Heart left ventricle (tissue), 16 donors: ENCODE measurements at regions not wholly inside any gene's neighbourhood (a gene's known extent, or its start where the extent isn't known, plus 50 kb on each side); places are given as distances from the start of the nearest gene placed in this dataset.
A peak's percentile ranks its signal among the peaks of the same experiment; 100 is the strongest.
"Not testable (repeated sequence)": the region's sequence is repeated elsewhere in the genome, so short reads cannot be mapped to it uniquely, and the experiment has no call there.

ENCODE experiments used
- ATAC-seq, 4 donors: fragments of 200-7000 bp; cut with Tn5 transposase; one replicate each; pipeline ENCODE4 v1.9.1; 2020 to 2022; ENCODE audit warnings: moderate library complexity in 4 of 4, mild to moderate bottlenecking in 3 of 4, moderate number of reproducible peaks in 1 of 4
- DNase-seq, 5 donors: peaks; one replicate each; pipeline ENCODE4 v3.0.0-alpha.2; 2020
- H3K27ac ChIP-seq, 12 donors: fragments of 200-600 bp; sonication (generic) in 4 of 12; one replicate each; pipeline versions ENCODE4 v1.5.0 to v1.8.0; 2016 to 2022; ENCODE audit warnings: mild to moderate bottlenecking in 2 of 12
- H3K27me3 ChIP-seq, 9 donors: fragments of 200-600 bp; sonication (generic) in 2 of 9; one replicate each; pipeline versions ENCODE4 v1.5.1 to v1.8.0; 2016 to 2022; ENCODE audit warnings: mild to moderate bottlenecking in 3 of 9
- H3K36me3 ChIP-seq, 9 donors: fragments of 200-600 bp; sonication (generic) in 2 of 9; one replicate each; pipeline versions ENCODE4 v1.5.0 to v1.8.0; 2018 to 2022; ENCODE audit warnings: mild to moderate bottlenecking in 2 of 9
- H3K4me1 ChIP-seq, 12 donors: fragments of 200-600 bp; sonication (generic) in 4 of 12; one replicate each; pipeline versions ENCODE4 v1.5.0 to v1.8.0; 2016 to 2022; ENCODE audit warnings: mild to moderate bottlenecking in 3 of 12
- H3K4me3 ChIP-seq, 12 donors: fragments of 200-600 bp; sonication (generic) in 4 of 12; one replicate each; pipeline versions ENCODE4 v1.5.0 to v1.8.0; 2017 to 2022; ENCODE audit warnings: mild to moderate bottlenecking in 9 of 12, moderate library complexity in 4 of 12
- H3K9me3 ChIP-seq, 12 donors: fragments of 200-600 bp; sonication (generic) in 4 of 12; one replicate each; pipeline versions ENCODE4 v1.5.0 to v1.8.0; 2016 to 2022; ENCODE audit warnings: mild to moderate bottlenecking in 1 of 12
- POLR2A ChIP-seq, 2 donors: fragments of 450-650 bp; IDR thresholded peaks; one replicate each; pipeline ENCODE4 v1.6.1; 2017; ENCODE audit warnings: antibody characterized with exemption in 2 of 2, mild to moderate bottlenecking in 2 of 2, moderate library complexity in 2 of 2
- WGBS, 4 donors: extraction: QIAGEN DNeasy Blood & Tissue Kit in 2 of 4; methylation state at CpG; one replicate each; pipeline versions ENCODE4 v1.1.5 to v1.1.7; 2013 to 2018; 5-methylcytosine and 5-hydroxymethylcytosine counted together
- intact Hi-C, 10 donors: fragments of 100-400 bp; cut with DNase I; formaldehyde crosslinking; loops; one replicate each; pipeline versions ENCODE4 v1.11.1 to v1.14.2; 2022
- TF ChIP-seq, protein P1 (sequence below), 12 donors: fragments of 200-600 bp; sonication (generic) in 4 of 12; IDR thresholded peaks; one replicate each; pipeline versions ENCODE4 v1.5.0 to v1.8.0; 2018 to 2022; ENCODE audit warnings: antibody characterized with exemption in 12 of 12, mild to moderate bottlenecking in 5 of 12
- donor health status: ischemic (EF 13 %, LVEDD 7.1; RV severe dilation, severe dysfunction).
- donor health status: healthy with polysubstance abuse.
- donor health status: DM: no; HTN: yes; CAD: no.
- donor health status: DM: no; HTN: no; CAD: no.
- donor health status: ischemic (EF 25% LVEDD 6.9; RV normal size, moderate dysfunction).
- donor health status: ischemic (EF 25% LVEDD 5.7; RV mildly dilated, moderate dysfunction).
- donor health status: healthy.
- donor health status: DM: yes; HTN: yes; CAD: no.
- donor health status: ischemic (EF 35%, LVEDD 5.7; RV mildly dilated, moderate dysfunction).
- donor health status: nonischemic (EF 11% LVEDD 7.7; RV severe dilation, severe dysfunction).
- donor health status: DM: yes; HTN: yes; CAD: no.
- donor health status: PGD.
- donor health status: ischemic (EF 29% LVEDD 5.4; RV normal size, mild dysfunction).
- donor health status: nonischemic (EF 23%, LVEDD 6.1; RV moderate dilation, normal function).

DNA sequence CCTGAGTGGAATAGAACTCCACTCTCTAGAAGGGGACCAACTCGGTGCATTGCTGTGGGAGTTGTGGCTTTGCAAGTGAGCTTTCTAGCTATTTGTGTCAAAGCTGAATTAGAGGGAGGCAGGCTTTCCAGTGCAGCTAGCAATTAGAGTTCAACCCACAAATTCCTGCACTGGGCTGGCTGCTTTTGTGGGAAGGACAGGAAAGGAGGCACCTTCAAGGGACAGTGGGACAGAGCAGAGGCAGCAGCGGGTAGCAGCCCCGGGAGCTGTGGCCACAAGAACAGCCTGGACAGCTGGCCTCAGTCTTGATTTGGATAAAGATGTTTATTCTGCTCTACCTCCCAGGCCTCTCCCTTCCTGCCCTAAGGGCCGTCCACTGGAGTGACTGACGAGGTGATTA, 83.7 kb upstream of the SLIT3 start:
- H3K27me3 ChIP-seq, result peaks cover 0 to 12% (median 0%) of the 10 kb centered on the region in 9 donors
- ATAC-seq (peak in 1 of 4 donors; percentile 13), DNase-seq (no peak)
- 34 to 44% (median 40%) methylated on average over 3 to 5 of the region's 5 CpGs for WGBS, 4 donors
- H3K27ac ChIP-seq, result no peak overlapping the region
- H3K9me3 ChIP-seq, result peaks cover 0 to 7% (median 0%) of the 10 kb centered on the region in 12 donors
- H3K36me3 ChIP-seq, result no peaks in the 10 kb centered on the region
- no peaks in the 10 kb centered on the region for H3K4me1 ChIP-seq
- intact Hi-C loops, result no loop called here
- TF ChIP-seq POLR2A (IDR thresholded peaks at IDR 0.05), result no peak
- TF ChIP-seq, protein P1, sequence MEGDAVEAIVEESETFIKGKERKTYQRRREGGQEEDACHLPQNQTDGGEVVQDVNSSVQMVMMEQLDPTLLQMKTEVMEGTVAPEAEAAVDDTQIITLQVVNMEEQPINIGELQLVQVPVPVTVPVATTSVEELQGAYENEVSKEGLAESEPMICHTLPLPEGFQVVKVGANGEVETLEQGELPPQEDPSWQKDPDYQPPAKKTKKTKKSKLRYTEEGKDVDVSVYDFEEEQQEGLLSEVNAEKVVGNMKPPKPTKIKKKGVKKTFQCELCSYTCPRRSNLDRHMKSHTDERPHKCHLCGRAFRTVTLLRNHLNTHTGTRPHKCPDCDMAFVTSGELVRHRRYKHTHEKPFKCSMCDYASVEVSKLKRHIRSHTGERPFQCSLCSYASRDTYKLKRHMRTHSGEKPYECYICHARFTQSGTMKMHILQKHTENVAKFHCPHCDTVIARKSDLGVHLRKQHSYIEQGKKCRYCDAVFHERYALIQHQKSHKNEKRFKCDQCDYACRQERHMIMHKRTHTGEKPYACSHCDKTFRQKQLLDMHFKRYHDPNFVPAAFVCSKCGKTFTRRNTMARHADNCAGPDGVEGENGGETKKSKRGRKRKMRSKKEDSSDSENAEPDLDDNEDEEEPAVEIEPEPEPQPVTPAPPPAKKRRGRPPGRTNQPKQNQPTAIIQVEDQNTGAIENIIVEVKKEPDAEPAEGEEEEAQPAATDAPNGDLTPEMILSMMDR (IDR thresholded peaks at IDR 0.05), result no peak
- H3K4me3 ChIP-seq, result no peak overlapping the region

DNA sequence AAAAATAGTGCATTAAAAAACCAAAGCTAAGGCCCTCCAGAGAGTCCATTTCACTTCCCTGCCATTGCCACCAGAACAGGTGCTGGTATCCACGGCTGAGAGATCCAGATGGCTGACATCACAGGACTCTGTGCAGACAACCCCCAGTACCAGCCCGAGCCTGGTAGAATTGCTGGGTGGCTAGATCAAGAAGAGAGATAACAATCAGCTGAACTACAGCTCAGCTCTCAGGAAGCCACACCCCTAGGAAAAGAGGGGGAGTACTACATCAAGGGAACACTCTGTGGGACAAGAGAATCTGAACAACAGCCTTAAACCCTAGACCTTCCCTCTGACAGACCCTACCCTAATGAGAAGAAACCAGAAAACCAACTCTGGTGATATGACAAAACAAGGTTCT, 73.8 kb upstream of the SLIT3 start:
- intact Hi-C loops, result no loop called here

GRCh38 chr5:169374111-169374510, 73.2 kb upstream of the SLIT3 start:
- 74 to 80% (median 78%) methylated on average over 10 of the region's 10 CpGs for WGBS, 4 donors
- ATAC-seq, result no peak
- DNase-seq, result no peak
- no peak overlapping the region for H3K4me3 ChIP-seq
- no peak for TF ChIP-seq POLR2A (IDR thresholded peaks at IDR 0.05)
- TF ChIP-seq, protein P1 (IDR thresholded peaks at IDR 0.05), result no peak
- H3K9me3 ChIP-seq, result peaks cover 0 to 19% (median 0%) of the 10 kb centered on the region in 12 donors
- H3K27ac ChIP-seq, result no peak overlapping the region
- H3K4me1 ChIP-seq, result no peaks in the 10 kb centered on the region
- no peaks in the 10 kb centered on the region for H3K36me3 ChIP-seq
- intact Hi-C loops, result no loop called here
- no peaks in the 10 kb centered on the region for H3K27me3 ChIP-seq

More for the DNA sequence above, 73.8 kb upstream of the SLIT3 start:
- Histone ChIP-seq H3K27ac (no peak overlapping the region), H3K27me3 (no peaks in the 10 kb centered on the region), H3K36me3 (no peaks in the 10 kb centered on the region), H3K9me3 (peaks cover 0 to 25% (median 0%) of the 10 kb centered on the region in 12 donors), H3K4me1 (no peaks in the 10 kb centered on the region), H3K4me3 (no peak overlapping the region)
- WGBS, 4 donors, result 41 to 54% (median 44%) methylated on average over 2 of the region's 2 CpGs
- ATAC-seq (no peak), DNase-seq (no peak)
- TF ChIP-seq POLR2A (IDR thresholded peaks at IDR 0.05), result no peak
- TF ChIP-seq, protein P1 (IDR thresholded peaks at IDR 0.05), result no peak

- 83 to 91% (median 88%) methylated on average over 2 of the region's 2 CpGs for WGBS, 4 donors
- not testable (repeated sequence) for H3K27ac ChIP-seq
These were observed 70.9 kb upstream of the SLIT3 start for GRCh38 chr5:169371801-169372200.

DNA sequence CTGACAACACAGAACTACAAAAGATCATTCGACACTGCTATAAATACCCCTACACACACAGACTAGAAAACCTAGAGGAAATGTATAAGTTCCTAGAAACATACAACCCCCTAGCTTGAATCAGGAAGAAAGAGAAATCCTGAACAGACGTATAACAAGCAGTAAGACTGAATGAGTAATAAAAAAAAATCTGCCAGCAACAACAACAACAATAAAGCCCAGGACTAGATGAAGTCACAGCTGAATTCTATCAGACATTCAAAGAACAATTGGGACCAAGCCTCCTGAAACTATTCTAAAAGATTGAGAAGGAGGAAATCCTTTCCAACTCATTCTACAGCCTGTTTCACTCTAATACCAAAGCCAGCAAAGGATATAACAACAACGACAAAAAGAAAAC, 68.2 kb upstream of the SLIT3 start:
- Histone ChIP-seq H3K9me3 (peaks cover 0 to 19% (median 0%) of the 10 kb centered on the region in 12 donors), H3K36me3 (no peaks in the 10 kb centered on the region), H3K27me3 (no peaks in the 10 kb centered on the region), H3K27ac (no peak overlapping the region), H3K4me3 (no peak overlapping the region), H3K4me1 (no peaks in the 10 kb centered on the region)
- intact Hi-C loops, result no loop called here
- ATAC-seq (no peak), DNase-seq (no peak)
- no peak for TF ChIP-seq POLR2A (IDR thresholded peaks at IDR 0.05)
- TF ChIP-seq, protein P1 (IDR thresholded peaks at IDR 0.05), result no peak
- WGBS, 4 donors, result 63 to 73% (median 69%) methylated on average over 3 of the region's 3 CpGs

More at GRCh38 chr5:169371801-169372200, 70.9 kb upstream of the SLIT3 start:
- H3K36me3 ChIP-seq, ATAC-seq, H3K27me3 ChIP-seq, intact Hi-C loops, H3K4me3 ChIP-seq, H3K4me1 ChIP-seq, DNase-seq: not testable (repeated sequence)
- peaks cover 0 to 19% (median 0%) of the 10 kb centered on the region in 12 donors for H3K9me3 ChIP-seq
